H1 (cell line): ENCODE measurements at regions not wholly inside any gene's neighbourhood (a gene's known extent, or its start where the extent isn't known, plus 50 kb on each side); places are given as distances from the start of the nearest gene placed in this dataset.

ENCODE experiments used
- CTCF ChIA-PET: fragments of 300-600 bp; sonication (Branson Sonifier 250); formaldehyde crosslinking; loops from one replicate; lab custom pipeline; 2021; ENCODE audit not compliant: partially characterized antibody; lab: Charles Lee
- POLR2A ChIA-PET: fragments of 300-600 bp; sonication (Branson Sonifier 250); formaldehyde crosslinking; loops from one replicate; lab custom pipeline; 2021; ENCODE audit warnings: inconsistent platforms; ENCODE audit not compliant: partially characterized antibody; lab: Charles Lee
- DNase-seq, 2 experiments: peaks; one replicate each; pipeline versions ENCODE4 v3.0.0 to v3.0.0-alpha.2; 2010 to 2022; ENCODE audit warnings: low spot score in 2 of 2, low read depth in 1 of 2, mixed read lengths in 1 of 2
- FAIRE-seq: peaks from 2 replicates; lab custom pipeline; 2011; peaks lifted over from hg19 to GRCh38; lab: Jason Lieb, UNC
- H2AFZ ChIP-seq: 2 replicates; pipeline ENCODE4 v1.8.1; 2012; ENCODE audit warnings: low read length, inconsistent platforms
- H2AK5ac ChIP-seq: 2 replicates; pipeline ENCODE4 v1.6.1; 2013; ENCODE audit warnings: low read depth, low read length
- H2BK120ac ChIP-seq: replicated peaks from 2 replicates; pipeline ENCODE3; 2013; ENCODE audit warnings: low read depth, low read length, inconsistent platforms
- H2BK12ac ChIP-seq: 2 replicates; pipeline ENCODE4 v1.6.1; 2013; ENCODE audit warnings: low read depth, low read length
- H2BK15ac ChIP-seq: 2 replicates; pipeline ENCODE4 v1.6.1; 2013; ENCODE audit warnings: low read length
- H2BK20ac ChIP-seq: 2 replicates; pipeline ENCODE4 v1.6.1; 2013; ENCODE audit warnings: low read length
- H2BK5ac ChIP-seq: 2 replicates; pipeline ENCODE4 v1.6.1; 2013; ENCODE audit warnings: low read depth, low read length
- H3K14ac ChIP-seq: 2 replicates; pipeline ENCODE4 v1.6.1; 2013; ENCODE audit warnings: inconsistent platforms; ENCODE audit not compliant: insufficient read length
- H3K18ac ChIP-seq: 2 replicates; pipeline ENCODE4 v1.6.1; 2013; ENCODE audit warnings: low read length; ENCODE audit errors: extremely low read depth
- H3K23ac ChIP-seq: 2 replicates; pipeline ENCODE4 v1.6.1; 2013; ENCODE audit warnings: inconsistent platforms; ENCODE audit not compliant: insufficient read length
- H3K23me2 ChIP-seq: 2 replicates; pipeline ENCODE4 v1.6.1; 2013; ENCODE audit warnings: low read depth, low read length
- H3K27ac ChIP-seq: 2 replicates; pipeline ENCODE4 v1.6.1; 2011; ENCODE audit warnings: low read depth, low read length, inconsistent platforms
- H3K27me3 ChIP-seq, 4 experiments: replicated peaks in 1 of 4; 1 replicate in 1 of 4; 2 replicates in 3 of 4; pipeline versions ENCODE4 v1.6.1 to v1.8.1; 2011 to 2013; ENCODE audit warnings: low read length in 3 of 4, mild to moderate bottlenecking in 3 of 4, inconsistent platforms in 2 of 4, mixed read lengths in 2 of 4, moderate library complexity in 1 of 4; ENCODE audit not compliant: control insufficient read depth in 3 of 4, insufficient read depth in 3 of 4; ENCODE audit errors: extremely low read depth in 1 of 4
- H3K36me3 ChIP-seq, 4 experiments: 2 replicates each; pipeline versions ENCODE4 v1.6.1 to v1.8.1; 2011 to 2013; ENCODE audit warnings: mild to moderate bottlenecking in 4 of 4, low read length in 3 of 4, moderate library complexity in 2 of 4, control low read depth in 1 of 4, inconsistent platforms in 1 of 4; ENCODE audit not compliant: insufficient read depth in 4 of 4, control insufficient read depth in 2 of 4
- H3K4ac ChIP-seq: replicated peaks from 2 replicates; pipeline ENCODE3; 2013; ENCODE audit warnings: low read length, low read depth, mixed read lengths, inconsistent platforms; ENCODE audit not compliant: insufficient read length
- H3K4me1 ChIP-seq, 4 experiments: replicated peaks in 1 of 4; 1 replicate in 1 of 4; 2 replicates in 3 of 4; pipeline versions ENCODE4 v1.6.1 to v1.8.1; 2011 to 2013; ENCODE audit warnings: low read length in 3 of 4, inconsistent platforms in 2 of 4, mixed read lengths in 1 of 4; ENCODE audit not compliant: insufficient read depth in 4 of 4, control insufficient read depth in 3 of 4
- H3K4me2 ChIP-seq, 2 experiments: 2 replicates each; pipeline versions ENCODE4 v1.6.1 to v1.8.1; 2011 to 2013; ENCODE audit warnings: low read depth in 2 of 2, low read length in 2 of 2, control low read depth in 1 of 2, inconsistent platforms in 1 of 2, mild to moderate bottlenecking in 1 of 2; ENCODE audit not compliant: insufficient read depth in 1 of 2
- H3K4me3 ChIP-seq, 4 experiments: fragments of 200-600, 300-600 bp in 1 of 4; sonication (generic), shearing (Covaris generic), sonication (Bioruptor Twin) in 1 of 4; 2 replicates each; pipeline versions ENCODE4 v1.5.1 to v1.8.1; 2011 to 2016; ENCODE audit warnings: low read length in 4 of 4, low read depth in 3 of 4, control low read depth in 2 of 4, inconsistent platforms in 2 of 4, mild to moderate bottlenecking in 2 of 4, mixed read lengths in 1 of 4, moderate library complexity in 1 of 4; ENCODE audit not compliant: insufficient read depth in 2 of 4; ENCODE audit errors: extremely low read depth in 1 of 4
- H3K56ac ChIP-seq: replicated peaks from 2 replicates; pipeline ENCODE3; 2013; ENCODE audit warnings: low read depth, mild to moderate bottlenecking, mixed read lengths, low read length, inconsistent platforms; ENCODE audit not compliant: insufficient read length
- H3K79me1 ChIP-seq: 2 replicates; pipeline ENCODE4 v1.6.1; 2013; ENCODE audit warnings: low read depth, low read length, control low read depth
- H3K79me2 ChIP-seq, 2 experiments: 2 replicates each; pipeline versions ENCODE4 v1.6.1 to v1.8.1; 2012 to 2013; ENCODE audit warnings: low read length in 2 of 2, mild to moderate bottlenecking in 2 of 2, inconsistent platforms in 1 of 2; ENCODE audit not compliant: insufficient read depth in 2 of 2, control insufficient read depth in 1 of 2
- H3K9ac ChIP-seq, 4 experiments: replicated peaks in 1 of 4; 1 replicate in 1 of 4; 2 replicates in 3 of 4; pipeline versions ENCODE4 v1.6.1 to v1.8.1; 2011 to 2013; ENCODE audit warnings: low read depth in 3 of 4, low read length in 3 of 4, control low read depth in 2 of 4, mild to moderate bottlenecking in 2 of 4, moderate library complexity in 2 of 4, inconsistent platforms in 1 of 4; ENCODE audit errors: extremely low read depth in 1 of 4
- H3K9me3 ChIP-seq, 2 experiments: 2 replicates each; pipeline versions ENCODE4 v1.6.1 to v1.8.1; 2012 to 2013; ENCODE audit warnings: mild to moderate bottlenecking in 2 of 2, moderate library complexity in 2 of 2, control low read depth in 1 of 2, inconsistent platforms in 1 of 2, low read depth in 1 of 2, low read length in 1 of 2, mixed read lengths in 1 of 2; ENCODE audit not compliant: insufficient read depth in 2 of 2
- H4K20me1 ChIP-seq, 2 experiments: replicated peaks in 1 of 2; 2 replicates each; pipeline versions ENCODE3 to v1.8.1; 2011 to 2013; ENCODE audit warnings: inconsistent platforms in 2 of 2, low read length in 2 of 2, mild to moderate bottlenecking in 1 of 2; ENCODE audit not compliant: insufficient read depth in 2 of 2, control insufficient read depth in 1 of 2
- H4K5ac ChIP-seq: 2 replicates; pipeline ENCODE4 v1.6.1; 2013; ENCODE audit warnings: low read length, low read depth, mixed read lengths, inconsistent platforms; ENCODE audit not compliant: insufficient read length
- H4K8ac ChIP-seq: 2 replicates; pipeline ENCODE4 v1.8.0; 2013; ENCODE audit warnings: mild to moderate bottlenecking, moderate library complexity, low read length, inconsistent platforms; ENCODE audit not compliant: insufficient read depth; ENCODE audit errors: extremely low read depth
- H4K91ac ChIP-seq: replicated peaks from 2 replicates; pipeline ENCODE3; 2013; ENCODE audit warnings: low read length, mixed read lengths, inconsistent platforms; ENCODE audit not compliant: insufficient read length
- CHD1 ChIP-seq: IDR thresholded peaks from 2 replicates; pipeline ENCODE4 v1.6.1; 2012; ENCODE audit warnings: low read depth, low read length, improper control_type of control experiment
- WGBS, 2 experiments: shearing (Covaris generic) in 1 of 2; methylation state at CpG; one replicate each; pipeline versions ENCODE4 v1.1.6 to v1.1.7; 2013 to 2015; ENCODE audit warnings: low lambda C conversion rate in 2 of 2, mixed read lengths in 2 of 2, inconsistent platforms in 1 of 2, low coverage in 1 of 2, missing lambda C conversion rate in 1 of 2; ENCODE audit not compliant: insufficient replicate concordance in 2 of 2, insufficient coverage in 1 of 2, insufficient read length in 1 of 2; ENCODE audit errors: extremely low coverage in 1 of 2, missing lambda C conversion rate in 1 of 2; 5-methylcytosine and 5-hydroxymethylcytosine counted together

GRCh38 chr12:124509300-124509675 lies 58.1 kb downstream of the NCOR2 start:
- Histone ChIP-seq H3K56ac (no peak overlapping the region), H3K4me1 (peaks cover 17 to 83% (median 53%) of the 10 kb centered on the region in 4 experiments), H3K79me2 (peaks cover 6 to 94% of the 10 kb centered on the region in 2 experiments), H2BK5ac (peak overlapping the region; percentile 89), H2BK15ac (no peak overlapping the region), H2AFZ (no peak overlapping the region), H3K18ac (no peak overlapping the region; the same call in 1 of the 2 replicates), H3K4me2 (0 out of 4 replicates have a peak overlapping the region, but pooled peaks of 1 of the 2 experiments have one; percentile 16), H3K9me3 (no peaks in the 10 kb centered on the region), H4K20me1 (peaks cover 20 to 32% of the 10 kb centered on the region in 2 experiments), H2AK5ac (peak overlapping the region; percentile 83; the same call in 1 of the 2 replicates), H2BK20ac (peak overlapping the region; percentile 15; the same call in 1 of the 2 replicates), H3K14ac (no peak overlapping the region), H3K23me2 (peaks cover 6% of the 10 kb centered on the region; the same call in 1 of the 2 replicates), H3K4ac (no peak overlapping the region), H3K79me1 (peaks cover 34% of the 10 kb centered on the region), H2BK12ac (0 out of 2 replicates have a peak overlapping the region, but pooled peaks have one; percentile 4), H4K5ac (no peak overlapping the region), H3K4me3 (no peak overlapping the region), H3K27me3 (no peaks in the 10 kb centered on the region), H3K36me3 (peaks cover 0 to 6% (median 0%) of the 10 kb centered on the region in 4 experiments; a peak in 1 of 8 replicates), H2BK120ac (no peak overlapping the region), H3K27ac (peak overlapping the region; percentile 47; the same call in 1 of the 2 replicates), H3K9ac (no peak overlapping the region), H3K23ac (no peak overlapping the region), H4K8ac (no peak overlapping the region), H4K91ac (no peak overlapping the region)
- ChIA-PET POLR2A (interaction anchor here (1.6 kb wide), 1 partner anchor 12 kb away, joined by 3 read pairs; no protein-coding TSS in a partner anchor), CTCF (interaction anchor here (0.6 to 5.5 kb wide), 21 partner anchors 9 to 792 kb away, joined by 3 to 39 read pairs (median 4); partner anchors contain the start of gene NCOR2)
- TF ChIP-seq CHD1 = no peak
- 93% methylated on average over 1 of the region's 1 CpG; no CpG with 5 or more reads in 1 of the 2 experiments for WGBS, 2 experiments
- FAIRE-seq = no peak
- DNase-seq = no peak
